Endothelial cell (in vitro differentiated cells): ENCODE measurements at regions not wholly inside any gene's neighbourhood (a gene's known extent, or its start where the extent isn't known, plus 50 kb on each side); places are given as distances from the start of the nearest gene placed in this dataset.

Experiments used
- DNase-seq: peaks from one replicate; pipeline ENCODE4 v3.0.0; 2021; ENCODE audit warnings: low spot score
- H3K27ac Mint-ChIP-seq: one replicate; pipeline ENCODE4 v1.8.0; 2021; ENCODE audit warnings: mixed read lengths, inconsistent platforms; ENCODE audit not compliant: unreplicated experiment
- H3K27me3 Mint-ChIP-seq: one replicate; pipeline ENCODE4 v1.8.0; 2021; ENCODE audit warnings: mild to moderate bottlenecking, moderate library complexity, mixed read lengths, inconsistent platforms; ENCODE audit not compliant: unreplicated experiment
- H3K36me3 Mint-ChIP-seq: one replicate; pipeline ENCODE4 v1.8.0; 2021; ENCODE audit warnings: mild to moderate bottlenecking, low read depth, mixed read lengths, inconsistent platforms; ENCODE audit not compliant: unreplicated experiment
- H3K4me1 Mint-ChIP-seq: one replicate; pipeline ENCODE4 v1.8.0; 2021; ENCODE audit warnings: mild to moderate bottlenecking, mixed read lengths, inconsistent platforms; ENCODE audit not compliant: unreplicated experiment
- H3K4me3 Mint-ChIP-seq: one replicate; pipeline ENCODE4 v1.8.0; 2021; ENCODE audit warnings: mild to moderate bottlenecking, mixed read lengths, inconsistent platforms; ENCODE audit not compliant: unreplicated experiment
- H3K9me3 Mint-ChIP-seq: one replicate; pipeline ENCODE4 v1.8.0; 2021; ENCODE audit warnings: mixed read lengths, inconsistent platforms; ENCODE audit not compliant: unreplicated experiment
- CTCF ChIP-seq: fragments of 200-600 bp; sonication (generic); IDR thresholded peaks from one replicate; pipeline ENCODE4 v1.5.0; 2021; ENCODE audit warnings: antibody characterized with exemption; ENCODE audit not compliant: unreplicated experiment

DNA sequence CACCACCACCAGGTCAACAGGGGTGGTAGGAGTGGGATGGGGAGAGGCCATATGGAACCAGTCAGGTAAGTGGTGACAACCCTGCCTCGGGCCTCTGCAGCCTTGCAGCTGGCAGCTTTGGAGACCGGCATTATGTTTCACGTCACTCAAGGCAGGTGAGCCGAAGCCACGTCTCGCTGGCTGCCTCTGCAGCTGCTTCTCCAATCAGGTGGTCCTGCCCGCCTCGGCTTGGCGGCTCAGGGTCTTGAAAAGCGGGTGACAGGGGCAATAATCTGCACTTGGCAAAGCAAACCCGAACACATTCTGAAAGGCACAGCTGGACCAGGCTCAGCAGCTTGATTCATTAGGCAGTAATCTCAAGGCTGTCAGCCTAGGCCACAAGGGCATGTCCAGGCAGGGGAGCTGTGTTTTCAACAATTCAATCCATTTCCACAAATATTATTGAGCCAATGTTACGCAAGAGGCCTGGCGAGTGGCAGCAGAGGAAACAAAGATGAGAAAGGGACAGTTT, 77.4 kb upstream of the PCDH8 start:
- no peak for TF ChIP-seq CTCF
- H3K27me3 Mint-ChIP-seq: peaks cover 2% of the 10 kb centered on the region
- no peak overlapping the region for H3K27ac Mint-ChIP-seq
- H3K9me3 Mint-ChIP-seq: no peaks in the 10 kb centered on the region
- no peak overlapping the region for H3K4me3 Mint-ChIP-seq
- H3K36me3 Mint-ChIP-seq: no peaks in the 10 kb centered on the region
- H3K4me1 Mint-ChIP-seq: no peaks in the 10 kb centered on the region
- no peak for DNase-seq

DNA sequence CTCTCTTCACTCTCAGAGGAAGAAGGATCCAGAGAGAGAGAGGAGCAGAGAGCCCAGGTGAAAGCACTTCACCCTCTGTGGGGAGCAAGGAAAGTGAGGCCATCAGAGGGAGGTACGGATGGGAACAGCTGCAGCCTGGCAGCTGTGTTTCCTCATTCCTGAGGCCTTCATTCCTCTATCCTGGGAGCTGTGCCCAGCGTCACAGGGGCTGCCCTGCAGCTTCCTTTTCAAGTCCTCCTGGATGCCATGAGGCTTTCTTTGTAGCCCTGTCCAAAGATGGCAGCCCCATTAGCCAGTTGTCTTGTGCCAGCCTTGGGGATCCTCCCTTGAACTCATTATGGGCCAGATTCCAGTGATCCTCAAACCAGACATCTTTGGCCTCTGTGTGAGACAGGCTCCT, 76.8 kb upstream of the PCDH8 start:
- TF ChIP-seq CTCF: no peak
- no peak for DNase-seq
- Mint-ChIP-seq H3K4me1 (no peaks in the 10 kb centered on the region), H3K27ac (no peak overlapping the region), H3K9me3 (no peaks in the 10 kb centered on the region), H3K27me3 (peaks cover 2% of the 10 kb centered on the region), H3K4me3 (no peak overlapping the region), H3K36me3 (no peaks in the 10 kb centered on the region)

DNA sequence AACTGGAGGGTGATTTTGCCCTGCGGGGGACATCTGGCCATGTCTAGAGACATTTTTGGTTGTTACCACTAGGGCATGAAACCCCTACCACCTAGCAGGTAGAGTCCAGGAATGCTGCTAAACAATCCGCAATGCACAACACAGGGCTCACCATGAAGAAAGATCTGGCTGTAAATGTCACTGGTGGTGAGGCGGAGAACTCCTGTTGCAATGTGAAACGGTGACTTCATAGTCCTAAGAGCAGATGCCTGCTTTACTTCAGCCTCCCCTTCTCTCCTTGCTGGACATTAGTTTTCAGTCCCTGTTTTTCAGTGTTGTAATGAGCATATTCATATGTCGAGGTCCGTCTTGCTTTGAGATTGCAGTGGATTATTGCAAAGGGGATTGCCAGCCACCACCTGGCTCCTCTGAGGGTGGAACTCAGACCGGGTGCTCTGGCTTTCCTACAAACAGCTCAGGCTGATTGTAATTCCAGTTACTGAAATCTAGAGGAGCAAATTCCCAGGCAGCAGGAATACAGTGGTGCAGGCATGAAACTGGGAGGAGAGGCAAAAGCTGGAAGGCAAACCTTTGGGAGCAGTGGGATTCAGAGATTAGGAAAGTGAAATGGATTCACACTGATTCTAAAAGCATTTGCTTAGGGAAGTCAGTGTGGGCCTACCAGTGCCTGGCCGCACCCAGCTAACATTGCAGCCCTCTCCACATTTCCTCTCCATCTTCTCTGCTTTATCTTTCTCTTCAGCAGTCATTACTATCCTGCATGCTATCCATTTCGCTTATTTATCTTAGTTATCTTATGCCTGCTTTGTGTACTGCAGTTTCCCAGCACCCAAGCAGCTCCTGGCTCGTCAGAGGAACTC, 76.1 kb upstream of the PCDH8 start:
- H3K27me3 Mint-ChIP-seq: peaks cover 2% of the 10 kb centered on the region
- no peak for TF ChIP-seq CTCF
- H3K36me3 Mint-ChIP-seq: no peaks in the 10 kb centered on the region
- no peak overlapping the region for H3K4me3 Mint-ChIP-seq
- no peak for DNase-seq
- H3K4me1 Mint-ChIP-seq: no peaks in the 10 kb centered on the region
- no peaks in the 10 kb centered on the region for H3K9me3 Mint-ChIP-seq
- no peak overlapping the region for H3K27ac Mint-ChIP-seq

GRCh38 chr13:52922961-52923360, 74.5 kb upstream of the PCDH8 start:
- no peak overlapping the region for H3K27ac Mint-ChIP-seq
- H3K4me3 Mint-ChIP-seq: no peak overlapping the region
- TF ChIP-seq CTCF: no peak
- no peak for DNase-seq
- peaks cover 2% of the 10 kb centered on the region for H3K27me3 Mint-ChIP-seq
- no peaks in the 10 kb centered on the region for H3K36me3 Mint-ChIP-seq
- H3K4me1 Mint-ChIP-seq: no peaks in the 10 kb centered on the region
- no peaks in the 10 kb centered on the region for H3K9me3 Mint-ChIP-seq

DNA sequence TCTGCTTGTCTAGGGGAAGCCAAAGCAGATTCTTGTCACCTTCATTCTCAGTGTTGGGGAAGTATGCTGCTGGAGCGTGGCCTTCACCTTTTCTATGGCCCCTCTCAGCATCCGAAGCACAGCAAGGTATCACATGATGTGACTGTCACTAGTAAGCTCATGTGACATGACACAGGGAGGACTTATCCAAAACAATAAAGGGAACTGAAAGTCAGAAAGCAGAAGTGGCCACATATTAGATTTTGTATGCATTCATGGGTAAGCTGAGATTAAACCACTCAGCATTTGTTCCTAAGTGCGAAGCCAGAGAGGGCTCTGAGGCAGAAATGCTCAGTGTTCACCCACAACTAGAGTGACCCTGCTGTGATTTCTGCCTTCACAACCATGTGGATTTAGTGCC, 72.8 kb upstream of the PCDH8 start:
- no peak for TF ChIP-seq CTCF
- Mint-ChIP-seq H3K36me3 (no peaks in the 10 kb centered on the region), H3K4me3 (no peak overlapping the region), H3K27ac (no peak overlapping the region), H3K9me3 (no peaks in the 10 kb centered on the region), H3K4me1 (no peaks in the 10 kb centered on the region), H3K27me3 (peaks cover 2% of the 10 kb centered on the region)
- no peak for DNase-seq
